Effector CD4-positive, alpha-beta T cell (primary cell): ENCODE measurements at regions not wholly inside any gene's neighbourhood (a gene's known extent, or its start where the extent isn't known, plus 50 kb on each side); places are given as distances from the start of the nearest gene placed in this dataset.
"Not testable (repeated sequence)": the region's sequence is repeated elsewhere in the genome, so short reads cannot be mapped to it uniquely, and the experiment has no call there.

Experiments used
- DNase-seq: peaks from one replicate; pipeline ENCODE4 v3.0.0-alpha.2; 2020

GRCh38 chr2:176777262-176777661, 435.3 kb upstream of the HNRNPA3 start:
- no peak for DNase-seq

- no peak for DNase-seq
Observed at GRCh38 chr2:176779917-176780316, 432.7 kb upstream of the HNRNPA3 start.

GRCh38 chr2:176780348-176780747, 432.2 kb upstream of the HNRNPA3 start:
- DNase-seq = no peak

- no peak for DNase-seq
Observed at GRCh38 chr2:176781570-176782217, 430.9 kb upstream of the HNRNPA3 start.

GRCh38 chr2:176784633-176785200, 427.9 kb upstream of the HNRNPA3 start:
- DNase-seq = no peak

- DNase-seq = no peak
Observed at GRCh38 chr2:176789751-176790150, 422.8 kb upstream of the HNRNPA3 start.

- no peak for DNase-seq
Observed at GRCh38 chr2:176790468-176790867, 422.1 kb upstream of the HNRNPA3 start.

GRCh38 chr2:176793792-176794191, 418.8 kb upstream of the HNRNPA3 start:
- no peak for DNase-seq

GRCh38 chr2:176794392-176794791, 418.2 kb upstream of the HNRNPA3 start:
- DNase-seq = no peak

- no peak for DNase-seq
Observed at GRCh38 chr2:176795823-176796222, 416.8 kb upstream of the HNRNPA3 start.

GRCh38 chr2:176796677-176797076, 415.9 kb upstream of the HNRNPA3 start:
- not testable (repeated sequence) for DNase-seq

GRCh38 chr2:176804392-176804791, 408.2 kb upstream of the HNRNPA3 start:
- DNase-seq = no peak

GRCh38 chr2:176805345-176805744, 407.2 kb upstream of the HNRNPA3 start:
- no peak for DNase-seq

GRCh38 chr2:176812246-176812775, 400.3 kb upstream of the HNRNPA3 start:
- no peak for DNase-seq

- DNase-seq = no peak
Observed at GRCh38 chr2:176813156-176813555, 399.4 kb upstream of the HNRNPA3 start.

GRCh38 chr2:176813621-176814049, 399.0 kb upstream of the HNRNPA3 start:
- no peak for DNase-seq

- no peak for DNase-seq
Observed at GRCh38 chr2:176814274-176814673, 398.3 kb upstream of the HNRNPA3 start.

GRCh38 chr2:176814740-176815367, 397.7 kb upstream of the HNRNPA3 start:
- no peak for DNase-seq

- DNase-seq = no peak
Observed at GRCh38 chr2:176817061-176817565, 395.5 kb upstream of the HNRNPA3 start.

GRCh38 chr2:176818076-176818475, 394.5 kb upstream of the HNRNPA3 start:
- DNase-seq = no peak

GRCh38 chr2:176818617-176819016, 394.0 kb upstream of the HNRNPA3 start:
- no peak for DNase-seq

- no peak for DNase-seq
Observed at GRCh38 chr2:176819306-176819705, 393.3 kb upstream of the HNRNPA3 start.

- no peak for DNase-seq
Observed at GRCh38 chr2:176820371-176820932, 392.1 kb upstream of the HNRNPA3 start.

GRCh38 chr2:176821350-176821749, 391.2 kb upstream of the HNRNPA3 start:
- no peak for DNase-seq
